ENCODE measurements at regions not wholly inside any gene's neighbourhood (a gene's known extent, or its start where the extent isn't known, plus 50 kb on each side); places are given as distances from the start of the nearest gene placed in this dataset.

- FAIRE-seq (no peak), DNase-seq (ENCODE audit: low spot score in 2 of 2) (no peak)
Observed at GRCh38 chr16:6059671-6060070, 962.1 kb upstream of the EEF2KMT start.

- FAIRE-seq (no peak), DNase-seq (ENCODE audit: low spot score in 2 of 2) (no peak)
Observed at GRCh38 chr16:6057821-6058220, 960.2 kb upstream of the EEF2KMT start.

GRCh38 chr16:6048017-6048416, 950.4 kb upstream of the EEF2KMT start:
- FAIRE-seq (no peak), DNase-seq (ENCODE audit: low spot score in 2 of 2) (no peak)

- no peak for FAIRE-seq
- DNase-seq (ENCODE audit: low spot score in 2 of 2), result no peak
Observed at GRCh38 chr16:6047325-6047724, 949.7 kb upstream of the EEF2KMT start.

- no peak for DNase-seq (ENCODE audit: low spot score in 2 of 2)
Observed at GRCh38 chr16:6038941-6039645, 941.5 kb upstream of the EEF2KMT start.

GRCh38 chr16:6035161-6035560, 937.6 kb upstream of the EEF2KMT start:
- DNase-seq (ENCODE audit: low spot score in 2 of 2) (no peak), FAIRE-seq (no peak)

More at GRCh38 chr16:6038941-6039645, 941.5 kb upstream of the EEF2KMT start:
- no peak for FAIRE-seq

- DNase-seq (ENCODE audit: low spot score in 2 of 2) (no peak), FAIRE-seq (no peak)
Observed at GRCh38 chr16:6034511-6034910, 936.9 kb upstream of the EEF2KMT start.

- no peak for FAIRE-seq
- no peak for DNase-seq (ENCODE audit: low spot score in 2 of 2)
Observed at GRCh38 chr16:6032438-6032837, 934.8 kb upstream of the EEF2KMT start.

- DNase-seq (ENCODE audit: low spot score in 2 of 2), result no peak
- no peak for FAIRE-seq
Observed at GRCh38 chr16:6031567-6031966, 934.0 kb upstream of the EEF2KMT start.

GRCh38 chr16:6031102-6031501, 933.5 kb upstream of the EEF2KMT start:
- DNase-seq (ENCODE audit: low spot score in 2 of 2), result no peak
- FAIRE-seq, result no peak

GRCh38 chr16:6027733-6028132, 930.1 kb upstream of the EEF2KMT start:
- DNase-seq (ENCODE audit: low spot score in 2 of 2), result no peak
- no peak for FAIRE-seq

- FAIRE-seq (no peak), DNase-seq (ENCODE audit: low spot score in 2 of 2) (no peak)
Observed at GRCh38 chr16:6023449-6023848, 925.9 kb upstream of the EEF2KMT start.

GRCh38 chr16:6021276-6021943, 923.8 kb upstream of the EEF2KMT start:
- FAIRE-seq (no peak), DNase-seq (ENCODE audit: low spot score in 2 of 2) (no peak)

GRCh38 chr16:6020162-6020985, 922.8 kb upstream of the EEF2KMT start:
- FAIRE-seq (no peak), DNase-seq (ENCODE audit: low spot score in 2 of 2) (no peak)

- FAIRE-seq (no peak), DNase-seq (ENCODE audit: low spot score in 2 of 2) (no peak)
Observed at GRCh38 chr16:6019490-6019991, 921.9 kb upstream of the EEF2KMT start.

GRCh38 chr16:6018848-6019489, 921.4 kb upstream of the EEF2KMT start:
- no peak for DNase-seq (ENCODE audit: low spot score in 2 of 2)
- FAIRE-seq, result no peak

GRCh38 chr16:6016530-6017184, 919.1 kb upstream of the EEF2KMT start:
- DNase-seq (ENCODE audit: low spot score in 2 of 2) (no peak), FAIRE-seq (no peak)

GRCh38 chr16:6012716-6013115, 915.1 kb upstream of the EEF2KMT start:
- no peak for DNase-seq (ENCODE audit: low spot score in 2 of 2)
- FAIRE-seq, result no peak

GRCh38 chr16:6009151-6009550, 911.6 kb upstream of the EEF2KMT start:
- no peak for FAIRE-seq
- DNase-seq (ENCODE audit: low spot score in 2 of 2), result no peak

- FAIRE-seq, result no peak
- DNase-seq (ENCODE audit: low spot score in 2 of 2), result no peak
Observed at GRCh38 chr16:6008670-6009069, 911.1 kb upstream of the EEF2KMT start.

Measured in frontal cortex (tissue), 3 donors.